ENCODE measurements at regions not wholly inside any gene's neighbourhood (a gene's known extent, or its start where the extent isn't known, plus 50 kb on each side); places are given as distances from the start of the nearest gene placed in this dataset.
"Not testable (repeated sequence)": the region's sequence is repeated elsewhere in the genome, so short reads cannot be mapped to it uniquely, and the experiment has no call there.

GRCh38 chr18:1090758-1091157 lies 186.1 kb downstream of the ADCYAP1 start:
- H3K27ac ChIP-seq = no peak overlapping the region
- DNase-seq = no peak
- TF ChIP-seq POLR2A (IDR thresholded peaks at IDR 0.05) (no peak), POLR2AphosphoS5 (IDR thresholded peaks at IDR 0.05) (no peak), CTCF (IDR thresholded peaks at IDR 0.05) (no peak), EP300 (IDR thresholded peaks at IDR 0.05) (no peak)
- no peaks in the 10 kb centered on the region for H3K27me3 ChIP-seq
- intact Hi-C loops (cut with DNase I) = no loop called here
- no peaks in the 10 kb centered on the region for H3K9me3 ChIP-seq
- H3K4me1 ChIP-seq = no peaks in the 10 kb centered on the region
- H3K4me3 ChIP-seq = no peak overlapping the region
- H3K36me3 ChIP-seq = no peaks in the 10 kb centered on the region
- WGBS, 2 donors = 57 to 71% methylated on average over 1 of the region's 1 CpG

- no peak for DNase-seq
- no peaks in the 10 kb centered on the region for H3K27me3 ChIP-seq
- no peak overlapping the region for H3K27ac ChIP-seq
- TF ChIP-seq POLR2AphosphoS5 (IDR thresholded peaks at IDR 0.05) (no peak), POLR2A (IDR thresholded peaks at IDR 0.05) (no peak), EP300 (IDR thresholded peaks at IDR 0.05) (no peak), CTCF (IDR thresholded peaks at IDR 0.05) (no peak)
- no peaks in the 10 kb centered on the region for H3K4me1 ChIP-seq
- H3K9me3 ChIP-seq = no peaks in the 10 kb centered on the region
- 68 to 69% methylated on average over 5 of the region's 5 CpGs for WGBS, 2 donors
- H3K36me3 ChIP-seq = no peaks in the 10 kb centered on the region
- intact Hi-C loops (cut with DNase I) = no loop called here
- H3K4me3 ChIP-seq = no peak overlapping the region
Measured at GRCh38 chr18:1092228-1092627, 187.6 kb downstream of the ADCYAP1 start.

GRCh38 chr18:1094409-1094808 lies 189.7 kb downstream of the ADCYAP1 start:
- Histone ChIP-seq H3K9me3 (no peaks in the 10 kb centered on the region), H3K27ac (no peak overlapping the region), H3K4me1 (no peaks in the 10 kb centered on the region), H3K4me3 (no peak overlapping the region), H3K36me3 (no peaks in the 10 kb centered on the region), H3K27me3 (no peaks in the 10 kb centered on the region)
- intact Hi-C loops (cut with DNase I) = no loop called here
- WGBS, 2 donors = 83 to 89% methylated on average over 4 of the region's 4 CpGs
- no peak for DNase-seq
- TF ChIP-seq POLR2A (IDR thresholded peaks at IDR 0.05) (no peak), EP300 (IDR thresholded peaks at IDR 0.05) (no peak), POLR2AphosphoS5 (IDR thresholded peaks at IDR 0.05) (no peak), CTCF (IDR thresholded peaks at IDR 0.05) (no peak)

GRCh38 chr18:1097991-1098735 lies 193.5 kb downstream of the ADCYAP1 start:
- DNase-seq; H3K27me3 ChIP-seq; intact Hi-C loops (cut with DNase I); H3K4me3 ChIP-seq; H3K9me3 ChIP-seq; H3K4me1 ChIP-seq; H3K27ac ChIP-seq; H3K36me3 ChIP-seq: not testable (repeated sequence)
- WGBS, 2 donors = 94 to 95% methylated on average over 51 of the region's 51 CpGs

- H3K4me1 ChIP-seq = no peaks in the 10 kb centered on the region
- no peak overlapping the region for H3K27ac ChIP-seq
- 52 to 66% methylated on average over 2 of the region's 2 CpGs for WGBS, 2 donors
- no peaks in the 10 kb centered on the region for H3K27me3 ChIP-seq
- H3K9me3 ChIP-seq = no peaks in the 10 kb centered on the region
- no peak for TF ChIP-seq EP300 (IDR thresholded peaks at IDR 0.05)
- TF ChIP-seq POLR2AphosphoS5 (IDR thresholded peaks at IDR 0.05) = no peak
- TF ChIP-seq POLR2A (IDR thresholded peaks at IDR 0.05) = no peak
- TF ChIP-seq CTCF (IDR thresholded peaks at IDR 0.05) = no peak
- DNase-seq = no peak
- H3K4me3 ChIP-seq = no peak overlapping the region
- intact Hi-C loops (cut with DNase I) = no loop called here
- no peaks in the 10 kb centered on the region for H3K36me3 ChIP-seq
Measured at GRCh38 chr18:1102848-1103247, 198.2 kb downstream of the ADCYAP1 start.

All from sigmoid colon (tissue), 6 donors.